ENCODE measurements at regions not wholly inside any gene's neighbourhood (a gene's known extent, or its start where the extent isn't known, plus 50 kb on each side); places are given as distances from the start of the nearest gene placed in this dataset.

DNA sequence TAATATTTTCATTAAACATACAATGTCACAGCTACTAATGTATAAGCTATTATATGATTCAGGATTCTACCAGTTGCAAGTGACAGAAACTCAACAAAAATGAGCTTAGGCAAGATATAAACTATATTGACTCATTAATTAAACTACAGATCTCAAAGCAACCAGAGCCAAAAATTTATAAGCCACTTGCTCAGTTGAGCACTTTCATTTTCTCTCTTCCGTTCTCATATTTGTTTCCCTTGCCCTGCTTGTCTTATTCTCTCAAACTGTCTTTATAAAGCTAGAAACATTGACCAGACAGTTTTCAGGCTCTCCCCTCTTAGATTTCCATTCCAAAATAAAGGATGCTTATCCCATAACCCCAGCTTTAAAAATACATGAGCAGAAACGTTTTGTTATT is 60.2 kb upstream of the DGKB start:
- no peak for FAIRE-seq

GRCh38 chr7:14960721-14961120 is 58.2 kb upstream of the DGKB start:
- FAIRE-seq = no peak

- no peak for FAIRE-seq
Measured at GRCh38 chr7:14959339-14959738, 56.8 kb upstream of the DGKB start.

GRCh38 chr7:14954035-14954434 is 51.5 kb upstream of the DGKB start:
- no peak for FAIRE-seq

All from A204.1 (cell line).